HG02571 (cell line): ENCODE measurements at regions not wholly inside any gene's neighbourhood (a gene's known extent, or its start where the extent isn't known, plus 50 kb on each side); places are given as distances from the start of the nearest gene placed in this dataset.
"Not testable (repeated sequence)": the region's sequence is repeated elsewhere in the genome, so short reads cannot be mapped to it uniquely, and the experiment has no call there.

Experiments used
- ATAC-seq: cut with Tn5 transposase; IDR thresholded peaks from one replicate; pipeline ENCODE4 v1.9.1; 2021; ENCODE audit warnings: mild to moderate bottlenecking, moderate library complexity; ENCODE audit not compliant: unreplicated experiment

- ATAC-seq, result no peak
These were observed 154.0 kb downstream of the RHOU start for GRCh38 chr1:228889289-228889688.

- no peak for ATAC-seq
These were observed 156.2 kb downstream of the RHOU start for GRCh38 chr1:228891272-228892034.

GRCh38 chr1:228892200-228892599 is 156.9 kb downstream of the RHOU start:
- ATAC-seq, result not testable (repeated sequence)

GRCh38 chr1:228894442-228894989 is 159.2 kb downstream of the RHOU start:
- no peak for ATAC-seq

GRCh38 chr1:228897901-228898300 is 162.6 kb downstream of the RHOU start:
- no peak for ATAC-seq

- no peak for ATAC-seq
These were observed 163.3 kb downstream of the RHOU start for GRCh38 chr1:228898582-228898992.

- no peak for ATAC-seq
These were observed 164.2 kb downstream of the RHOU start for GRCh38 chr1:228899421-228899956.

GRCh38 chr1:228900099-228900885 is 165.0 kb downstream of the RHOU start:
- ATAC-seq, result no peak

GRCh38 chr1:228900886-228901392 is 165.7 kb downstream of the RHOU start:
- ATAC-seq, result no peak

- ATAC-seq, result no peak
These were observed 166.8 kb downstream of the RHOU start for GRCh38 chr1:228901936-228902681.

GRCh38 chr1:228902781-228903433 is 167.6 kb downstream of the RHOU start:
- no peak for ATAC-seq

- ATAC-seq, result no peak
These were observed 168.3 kb downstream of the RHOU start for GRCh38 chr1:228903434-228904071.

- no peak for ATAC-seq
These were observed 168.9 kb downstream of the RHOU start for GRCh38 chr1:228904222-228904621.

- ATAC-seq, result no peak
These were observed 170.4 kb downstream of the RHOU start for GRCh38 chr1:228905701-228906101.

GRCh38 chr1:228906223-228906860 is 171.1 kb downstream of the RHOU start:
- no peak for ATAC-seq

GRCh38 chr1:228911225-228912210 is 176.2 kb downstream of the RHOU start:
- no peak for ATAC-seq

- ATAC-seq, result no peak
These were observed 178.5 kb downstream of the RHOU start for GRCh38 chr1:228913626-228914414.
